RKO (cell line): ENCODE measurements at regions not wholly inside any gene's neighbourhood (a gene's known extent, or its start where the extent isn't known, plus 50 kb on each side); places are given as distances from the start of the nearest gene placed in this dataset.

ENCODE experiments used
- DNase-seq: peaks from one replicate; pipeline ENCODE4 v3.0.0-alpha.2; 2016; ENCODE audit warnings: low spot score

DNA sequence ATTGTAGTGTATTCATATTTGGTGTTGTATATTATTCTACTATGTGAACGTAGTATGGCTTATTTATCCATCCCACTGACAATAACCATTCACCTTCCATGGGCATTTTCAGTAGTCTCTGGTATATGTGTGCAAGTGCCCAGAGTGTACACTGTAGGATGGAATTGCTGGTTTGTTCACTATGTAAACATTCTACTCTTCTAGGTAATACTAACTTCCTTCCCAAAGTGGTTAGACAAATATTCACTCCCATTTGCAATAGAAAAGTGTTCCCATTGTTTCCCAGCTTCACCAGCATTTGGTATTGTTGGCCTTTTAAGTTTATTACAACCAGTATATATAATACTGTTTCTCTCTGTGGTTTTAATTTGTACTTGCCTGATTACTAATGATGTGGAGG, 153.7 kb downstream of the C7orf25 start:
- DNase-seq: no peak

GRCh38 chr7:42756841-42757240, 155.0 kb downstream of the C7orf25 start:
- DNase-seq: no peak

- no peak for DNase-seq
Observed at GRCh38 chr7:42753811-42754363, 158.0 kb downstream of the C7orf25 start.

DNA sequence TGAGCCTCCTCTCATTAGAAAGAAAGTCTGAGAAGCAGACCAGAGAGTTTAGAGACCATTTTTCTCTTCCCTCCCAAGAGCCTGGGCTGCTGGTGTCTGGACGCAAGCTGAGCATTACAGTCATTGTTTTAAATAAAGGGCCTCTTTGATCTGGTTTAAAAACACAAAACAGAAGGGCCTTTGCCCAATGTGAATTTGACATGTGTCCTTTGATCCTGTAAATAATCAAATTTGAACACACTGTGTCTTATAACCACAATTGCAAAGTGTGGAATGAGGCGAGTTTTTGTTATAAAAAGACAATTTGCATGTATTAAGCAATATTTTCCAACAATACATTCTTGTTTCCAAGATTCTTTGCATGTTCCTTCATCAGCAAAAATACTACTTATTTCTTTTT, 158.5 kb downstream of the C7orf25 start:
- DNase-seq: no peak

DNA sequence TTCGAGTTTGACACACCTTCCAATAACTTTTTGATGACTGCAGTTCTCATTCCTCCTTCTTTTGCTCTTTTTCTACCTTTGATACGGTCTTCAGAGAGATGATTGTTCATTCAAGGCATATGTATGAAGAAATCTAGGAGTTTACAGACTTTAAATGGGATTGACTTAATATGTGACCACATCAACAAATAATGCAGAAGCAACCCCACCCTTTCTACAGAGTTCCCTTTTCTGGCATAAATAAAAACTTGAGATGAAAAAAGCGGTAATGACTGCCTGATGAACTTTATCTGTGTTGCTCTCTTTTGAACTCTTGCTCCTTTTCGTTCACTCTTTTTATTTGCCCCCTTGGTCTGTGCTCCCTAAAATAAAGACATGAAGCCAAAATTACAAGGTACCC, 161.7 kb downstream of the C7orf25 start:
- no peak for DNase-seq

DNA sequence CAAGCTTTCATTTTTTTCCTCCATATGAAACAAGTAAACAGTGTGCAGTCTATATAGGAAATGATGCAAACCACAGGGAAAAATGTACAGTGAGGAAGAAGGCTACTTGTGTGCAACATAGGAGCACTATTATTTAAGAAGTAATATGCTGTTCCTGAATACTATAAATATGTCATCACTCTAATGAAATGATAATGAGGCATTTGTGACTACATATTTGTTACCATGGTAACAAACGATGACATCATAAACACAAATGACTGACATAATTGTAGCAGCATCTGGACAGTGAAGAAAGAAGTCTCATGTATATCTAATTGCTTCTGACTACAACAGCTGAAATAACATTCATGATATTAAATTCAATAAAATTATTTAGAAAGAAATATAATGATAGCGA, 164.8 kb downstream of the C7orf25 start:
- DNase-seq: no peak

DNA sequence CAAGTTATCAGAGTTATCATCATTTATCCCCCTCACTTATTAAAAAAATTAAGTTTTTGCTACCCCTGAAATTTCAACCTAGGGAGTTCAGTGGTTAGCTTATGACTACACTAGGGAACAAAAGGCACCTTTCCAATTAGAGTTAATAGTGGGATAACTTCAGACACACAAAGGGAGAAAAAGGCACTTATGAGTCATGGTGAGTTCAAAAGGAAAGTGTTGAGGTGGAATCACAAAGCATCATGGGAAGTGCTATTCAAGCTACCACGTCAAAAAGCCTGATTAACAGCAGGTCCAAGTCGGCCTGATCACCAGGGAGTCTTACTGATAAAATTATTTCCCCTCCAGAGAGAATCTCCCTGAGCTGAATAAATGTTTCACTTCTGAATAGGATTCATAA, 165.7 kb downstream of the C7orf25 start:
- no peak for DNase-seq

DNA sequence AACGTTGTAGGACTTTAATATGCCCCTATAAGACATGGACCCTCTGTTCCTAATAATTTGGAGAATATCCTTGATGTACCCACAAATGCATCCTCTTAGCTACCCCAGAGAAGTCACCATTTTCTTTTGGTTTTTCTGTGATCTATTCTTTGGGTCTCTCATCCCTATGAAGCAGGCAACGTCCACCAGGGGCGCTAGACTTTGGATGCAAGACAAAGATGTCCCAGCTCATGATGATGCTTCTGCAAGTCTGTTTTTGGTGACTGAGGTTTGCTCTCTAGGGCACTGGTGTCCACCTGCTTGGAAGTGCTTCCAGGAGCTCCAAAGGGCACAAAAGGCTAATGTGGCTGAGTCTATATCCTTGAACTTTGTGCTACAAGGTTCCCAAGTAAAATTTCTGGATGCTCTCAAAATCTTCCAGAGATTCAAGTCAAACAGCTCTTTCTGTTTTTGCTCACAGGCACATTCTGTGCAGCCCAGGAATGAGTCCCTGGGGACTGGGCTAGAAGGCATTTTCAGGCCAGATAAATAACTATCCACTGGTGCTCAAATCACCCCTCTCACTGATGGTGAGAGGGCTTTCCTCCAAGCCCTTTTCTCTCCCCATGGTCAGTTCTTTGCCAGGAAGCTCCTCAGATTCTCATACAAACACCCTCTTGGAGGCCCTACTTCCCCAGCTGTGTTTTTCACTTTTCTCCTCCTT, 166.4 kb downstream of the C7orf25 start:
- peak; percentile 39 for DNase-seq

- DNase-seq: no peak
Observed at GRCh38 chr7:42744746-42745145, 167.1 kb downstream of the C7orf25 start.

GRCh38 chr7:42743077-42743858, 168.6 kb downstream of the C7orf25 start:
- DNase-seq: no peak

- DNase-seq: no peak
Observed at GRCh38 chr7:42742318-42742717, 169.6 kb downstream of the C7orf25 start.

DNA sequence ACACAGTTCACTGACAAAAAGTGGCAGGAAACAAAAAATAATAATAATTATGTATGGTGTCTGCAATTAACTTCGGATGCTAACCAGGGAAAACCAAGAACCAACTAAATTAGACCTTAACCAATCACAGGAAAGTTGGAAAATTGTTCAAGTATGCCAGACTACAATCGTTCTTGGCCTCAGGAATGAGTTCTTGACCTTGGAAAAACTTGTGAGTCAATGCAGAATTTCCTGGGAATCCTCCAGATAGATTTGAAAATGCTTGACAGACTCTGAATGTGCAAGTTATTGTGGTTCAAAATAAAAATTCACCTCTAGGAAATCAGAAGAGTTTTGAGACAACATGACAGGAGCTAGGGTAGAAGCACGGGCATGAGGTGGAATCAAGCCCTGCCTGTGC, 171.5 kb downstream of the C7orf25 start:
- no peak for DNase-seq

DNA sequence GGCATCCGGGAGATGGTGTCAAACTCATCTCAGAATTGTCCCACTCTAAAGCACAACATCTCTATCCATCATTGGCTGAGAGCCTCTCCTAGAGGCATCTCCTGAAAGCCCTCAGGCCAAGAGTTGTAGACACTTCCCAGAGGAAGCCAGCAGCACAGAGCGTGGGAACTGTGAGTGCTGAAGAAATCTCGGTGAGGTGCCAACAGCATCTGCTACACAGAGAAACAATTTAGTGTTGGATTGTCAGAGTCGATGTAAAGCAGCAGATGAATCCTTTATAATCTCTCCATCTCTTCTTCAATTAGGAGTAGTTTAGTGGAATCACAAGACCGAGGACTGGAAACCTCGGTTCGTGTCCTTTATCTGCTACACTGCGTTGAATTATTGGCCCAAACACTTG, 172.2 kb downstream of the C7orf25 start:
- no peak for DNase-seq

DNA sequence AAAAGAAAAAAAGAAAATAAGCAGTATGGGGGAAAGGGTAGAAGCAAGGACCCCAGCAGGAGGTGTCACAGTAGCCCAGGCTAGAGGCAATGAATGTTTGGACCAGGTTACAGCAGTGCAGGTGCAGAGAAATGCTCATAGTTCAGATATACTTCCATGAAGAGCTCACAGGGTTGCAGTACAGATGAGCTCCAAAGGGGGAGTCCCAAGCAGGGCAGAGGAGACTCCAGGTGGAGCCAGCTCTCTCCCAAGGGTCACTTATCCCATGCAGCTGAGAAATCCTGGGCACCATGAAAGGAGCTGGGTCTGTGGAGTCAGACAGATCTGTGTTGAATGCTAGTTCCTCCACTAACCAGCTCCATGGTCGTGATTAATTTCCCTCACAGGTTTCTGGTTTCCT, 174.9 kb downstream of the C7orf25 start:
- DNase-seq: no peak

- no peak for DNase-seq
Observed at GRCh38 chr7:42735081-42735480, 176.8 kb downstream of the C7orf25 start.

GRCh38 chr7:42734568-42734967, 177.3 kb downstream of the C7orf25 start:
- no peak for DNase-seq

DNA sequence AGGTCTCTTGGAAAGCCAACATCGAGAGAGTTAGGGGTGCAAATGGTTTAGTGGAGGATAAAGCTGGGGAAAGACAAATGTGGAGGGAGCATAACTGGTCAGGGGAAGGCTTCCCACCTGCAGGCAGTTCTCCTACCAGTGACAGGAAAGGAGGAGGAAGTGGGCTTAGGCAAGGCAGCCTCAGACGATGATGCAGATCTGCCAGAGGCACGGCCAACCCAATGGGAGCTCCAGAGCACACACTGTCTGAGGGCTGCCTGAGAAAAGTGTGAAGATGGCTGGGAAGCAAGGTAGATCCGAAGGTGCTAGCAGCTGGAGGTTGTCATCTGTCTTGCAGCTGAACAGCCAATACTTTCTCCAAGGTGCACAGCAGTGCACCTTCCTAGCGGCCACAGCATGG, 178.8 kb downstream of the C7orf25 start:
- DNase-seq: no peak

DNA sequence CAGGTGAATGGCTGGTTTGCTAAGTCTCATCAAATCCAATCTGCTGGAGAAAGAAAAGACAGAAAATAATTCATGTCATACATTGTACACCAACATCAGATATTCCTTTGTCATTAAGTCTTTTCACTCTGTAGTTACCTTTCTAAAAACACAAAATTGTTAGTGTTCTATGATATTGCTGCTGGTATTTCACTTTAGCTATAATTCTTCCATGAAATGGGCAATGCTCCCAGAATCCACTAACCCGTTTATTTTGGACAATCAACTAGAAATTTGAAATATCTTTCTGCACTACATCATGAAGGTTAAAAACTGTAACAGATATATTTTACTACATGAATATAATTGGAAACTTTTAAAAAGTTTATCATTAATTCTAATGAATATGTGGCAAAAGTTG, 181.3 kb downstream of the C7orf25 start:
- DNase-seq: no peak

GRCh38 chr7:42729053-42729765, 182.7 kb downstream of the C7orf25 start:
- no peak for DNase-seq

DNA sequence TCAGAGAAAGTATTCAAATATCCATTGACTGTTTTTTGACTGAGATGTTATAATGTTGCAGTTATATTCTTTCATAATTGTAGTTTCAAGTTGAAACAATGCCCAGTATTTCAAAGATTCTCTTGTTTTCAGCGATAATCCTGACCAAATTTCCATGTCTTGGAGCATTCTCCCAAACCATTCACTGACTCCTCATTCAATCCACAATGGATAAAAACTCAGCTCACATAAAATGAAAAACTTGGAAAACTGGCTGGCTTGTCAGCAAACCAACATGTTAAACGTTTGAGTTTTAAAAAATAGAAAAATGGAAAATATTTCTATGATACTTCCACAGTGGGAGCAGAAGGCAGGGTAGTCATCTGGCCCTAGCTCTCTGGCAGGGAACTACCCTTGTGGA, 184.4 kb downstream of the C7orf25 start:
- DNase-seq: no peak

- DNase-seq: no peak
Observed at GRCh38 chr7:42726066-42726785, 185.6 kb downstream of the C7orf25 start.

DNA sequence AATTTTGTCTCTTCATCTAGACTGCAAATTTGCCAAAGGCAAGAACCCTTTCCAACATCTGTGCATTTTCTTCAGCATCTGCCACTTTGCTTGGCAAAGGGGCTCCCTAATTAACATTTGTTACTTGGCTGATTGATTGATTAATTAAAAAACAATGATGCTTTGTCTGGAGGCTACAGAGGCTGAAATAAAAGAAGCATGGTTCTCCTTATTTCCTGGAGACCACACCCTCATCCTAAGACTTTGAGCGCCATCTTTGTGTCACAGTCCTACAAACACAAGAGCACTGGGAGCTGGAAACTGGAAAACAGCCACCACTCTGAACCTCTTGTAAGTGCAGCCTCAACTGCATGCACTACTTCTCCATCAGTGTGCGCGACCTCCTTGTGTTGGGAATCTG, 189.2 kb downstream of the C7orf25 start:
- no peak for DNase-seq
